HL-60 (cell line): ENCODE measurements at regions not wholly inside any gene's neighbourhood (a gene's known extent, or its start where the extent isn't known, plus 50 kb on each side); places are given as distances from the start of the nearest gene placed in this dataset.

Source experiments
- DNase-seq, 2 experiments: peaks; one replicate each; pipeline ENCODE4 v3.0.0-alpha.2; 2010 to 2020; ENCODE audit warnings: low read depth in 1 of 2, low spot score in 1 of 2
- H3K27ac ChIP-seq: fragments of 250-450 bp; sonication (Bioruptor Pico); replicated peaks from 2 replicates; pipeline ENCODE4 v1.5.1; 2020; ENCODE audit warnings: mild to moderate bottlenecking, moderate library complexity
- H3K27me3 ChIP-seq: fragments of 250-450 bp; sonication (Bioruptor Pico); 2 replicates; pipeline ENCODE4 v1.5.1; 2021; ENCODE audit warnings: mild to moderate bottlenecking, moderate library complexity; ENCODE audit not compliant: insufficient read depth, poor library complexity, severe bottlenecking
- H3K4me3 ChIP-seq: replicated peaks from 2 replicates; pipeline ENCODE4 v1.5.1; 2011; ENCODE audit warnings: mild to moderate bottlenecking, control low read depth, low read length; ENCODE audit not compliant: insufficient read depth
- GABPA ChIP-seq: IDR thresholded peaks from 2 replicates; pipeline ENCODE4 v1.6.1; 2012; ENCODE audit warnings: low read depth
- POLR2AphosphoS5 ChIP-seq: IDR thresholded peaks from 2 replicates; pipeline ENCODE4 v1.6.1; 2012; ENCODE audit warnings: low read depth
- SPI1 ChIP-seq: IDR thresholded peaks from 2 replicates; pipeline ENCODE4 v1.6.1; 2012; ENCODE audit warnings: low read depth, mild to moderate bottlenecking, borderline replicate concordance
- TF ChIP-seq, protein P1 (sequence below): IDR thresholded peaks from one replicate; pipeline ENCODE4 v1.5.1; 2011; ENCODE audit warnings: low read length, control low read depth, inconsistent platforms; ENCODE audit not compliant: insufficient read depth
- TF ChIP-seq, protein P2 (sequence below): IDR thresholded peaks from 2 replicates; pipeline ENCODE4 v1.6.1; 2012; ENCODE audit warnings: low read depth; ENCODE audit not compliant: insufficient replicate concordance

DNA sequence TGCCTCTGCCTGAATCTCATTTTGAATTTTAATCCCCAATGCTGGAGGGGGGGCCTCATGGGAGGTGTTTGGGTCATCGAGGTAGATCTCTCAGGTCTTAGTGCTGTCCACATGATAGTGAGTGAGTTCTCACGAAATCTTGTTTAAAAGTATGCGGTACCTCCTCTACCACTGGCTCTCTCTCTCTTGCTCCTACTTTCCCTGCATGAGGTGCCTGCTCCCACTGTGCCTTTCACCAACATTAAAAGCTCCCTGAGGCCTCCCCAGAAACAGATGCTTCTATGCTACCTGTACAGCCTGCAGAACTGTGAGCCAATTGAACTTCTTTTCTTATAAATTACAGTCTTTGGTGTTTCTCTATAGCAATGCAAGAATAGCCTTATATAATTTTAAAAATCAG lies 560.7 kb upstream of the CPEB2 start:
- Histone ChIP-seq H3K27ac (no peak overlapping the region), H3K27me3 (no peaks in the 10 kb centered on the region), H3K4me3 (no peak overlapping the region)
- no peak for TF ChIP-seq GABPA
- TF ChIP-seq, protein P1, sequence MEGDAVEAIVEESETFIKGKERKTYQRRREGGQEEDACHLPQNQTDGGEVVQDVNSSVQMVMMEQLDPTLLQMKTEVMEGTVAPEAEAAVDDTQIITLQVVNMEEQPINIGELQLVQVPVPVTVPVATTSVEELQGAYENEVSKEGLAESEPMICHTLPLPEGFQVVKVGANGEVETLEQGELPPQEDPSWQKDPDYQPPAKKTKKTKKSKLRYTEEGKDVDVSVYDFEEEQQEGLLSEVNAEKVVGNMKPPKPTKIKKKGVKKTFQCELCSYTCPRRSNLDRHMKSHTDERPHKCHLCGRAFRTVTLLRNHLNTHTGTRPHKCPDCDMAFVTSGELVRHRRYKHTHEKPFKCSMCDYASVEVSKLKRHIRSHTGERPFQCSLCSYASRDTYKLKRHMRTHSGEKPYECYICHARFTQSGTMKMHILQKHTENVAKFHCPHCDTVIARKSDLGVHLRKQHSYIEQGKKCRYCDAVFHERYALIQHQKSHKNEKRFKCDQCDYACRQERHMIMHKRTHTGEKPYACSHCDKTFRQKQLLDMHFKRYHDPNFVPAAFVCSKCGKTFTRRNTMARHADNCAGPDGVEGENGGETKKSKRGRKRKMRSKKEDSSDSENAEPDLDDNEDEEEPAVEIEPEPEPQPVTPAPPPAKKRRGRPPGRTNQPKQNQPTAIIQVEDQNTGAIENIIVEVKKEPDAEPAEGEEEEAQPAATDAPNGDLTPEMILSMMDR, result no peak
- TF ChIP-seq POLR2AphosphoS5, result no peak
- DNase-seq, result no peak

DNA sequence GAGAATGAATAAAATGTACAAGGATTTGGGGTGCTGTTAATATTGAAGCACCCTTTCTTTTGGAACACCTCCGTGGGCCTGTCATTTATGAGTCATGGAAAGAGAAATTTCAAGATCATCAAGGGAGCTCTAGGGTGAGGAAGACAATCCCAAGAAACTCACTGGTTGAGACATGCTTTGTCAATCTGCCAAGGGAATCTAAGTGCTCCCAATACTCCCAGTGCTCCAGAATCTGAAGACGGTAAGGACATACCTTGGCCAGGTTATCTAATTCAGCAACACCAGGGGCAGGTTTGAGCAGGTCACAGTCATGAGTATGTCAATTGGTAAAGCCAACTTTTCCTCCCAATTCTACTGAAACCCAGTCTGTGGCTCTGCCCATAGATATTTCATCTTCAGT lies 556.4 kb upstream of the CPEB2 start:
- no peak overlapping the region for H3K27ac ChIP-seq
- no peak for DNase-seq
- TF ChIP-seq GABPA (no peak), SPI1 (no peak), POLR2AphosphoS5 (no peak)
- TF ChIP-seq, protein P2, sequence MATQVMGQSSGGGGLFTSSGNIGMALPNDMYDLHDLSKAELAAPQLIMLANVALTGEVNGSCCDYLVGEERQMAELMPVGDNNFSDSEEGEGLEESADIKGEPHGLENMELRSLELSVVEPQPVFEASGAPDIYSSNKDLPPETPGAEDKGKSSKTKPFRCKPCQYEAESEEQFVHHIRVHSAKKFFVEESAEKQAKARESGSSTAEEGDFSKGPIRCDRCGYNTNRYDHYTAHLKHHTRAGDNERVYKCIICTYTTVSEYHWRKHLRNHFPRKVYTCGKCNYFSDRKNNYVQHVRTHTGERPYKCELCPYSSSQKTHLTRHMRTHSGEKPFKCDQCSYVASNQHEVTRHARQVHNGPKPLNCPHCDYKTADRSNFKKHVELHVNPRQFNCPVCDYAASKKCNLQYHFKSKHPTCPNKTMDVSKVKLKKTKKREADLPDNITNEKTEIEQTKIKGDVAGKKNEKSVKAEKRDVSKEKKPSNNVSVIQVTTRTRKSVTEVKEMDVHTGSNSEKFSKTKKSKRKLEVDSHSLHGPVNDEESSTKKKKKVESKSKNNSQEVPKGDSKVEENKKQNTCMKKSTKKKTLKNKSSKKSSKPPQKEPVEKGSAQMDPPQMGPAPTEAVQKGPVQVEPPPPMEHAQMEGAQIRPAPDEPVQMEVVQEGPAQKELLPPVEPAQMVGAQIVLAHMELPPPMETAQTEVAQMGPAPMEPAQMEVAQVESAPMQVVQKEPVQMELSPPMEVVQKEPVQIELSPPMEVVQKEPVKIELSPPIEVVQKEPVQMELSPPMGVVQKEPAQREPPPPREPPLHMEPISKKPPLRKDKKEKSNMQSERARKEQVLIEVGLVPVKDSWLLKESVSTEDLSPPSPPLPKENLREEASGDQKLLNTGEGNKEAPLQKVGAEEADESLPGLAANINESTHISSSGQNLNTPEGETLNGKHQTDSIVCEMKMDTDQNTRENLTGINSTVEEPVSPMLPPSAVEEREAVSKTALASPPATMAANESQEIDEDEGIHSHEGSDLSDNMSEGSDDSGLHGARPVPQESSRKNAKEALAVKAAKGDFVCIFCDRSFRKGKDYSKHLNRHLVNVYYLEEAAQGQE, result no peak
- TF ChIP-seq, protein P1, result no peak

DNA sequence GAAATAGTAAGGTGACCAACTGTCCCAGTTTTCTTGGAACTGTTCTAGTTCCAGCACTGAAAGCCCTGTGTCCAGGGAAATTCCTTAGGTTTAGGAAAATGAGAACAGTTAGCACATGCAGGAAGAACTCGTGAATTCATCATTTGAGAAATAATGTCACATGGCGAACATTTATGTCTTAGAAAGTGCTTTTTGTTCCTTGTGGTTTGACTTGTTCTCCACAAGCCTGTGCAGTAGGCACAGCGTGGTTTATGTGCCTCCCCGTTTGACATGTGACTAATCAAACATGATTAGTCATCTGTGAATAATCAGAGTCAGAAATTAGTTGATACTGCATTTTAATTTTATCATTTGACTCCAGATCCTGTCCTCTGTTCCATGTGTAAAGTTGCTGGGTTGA lies 556.0 kb upstream of the CPEB2 start:
- TF ChIP-seq GABPA (no peak), POLR2AphosphoS5 (no peak), SPI1 (no peak)
- TF ChIP-seq, protein P1, result no peak
- TF ChIP-seq, protein P2, result no peak
- Histone ChIP-seq H3K4me3 (no peak overlapping the region), H3K27me3 (no peaks in the 10 kb centered on the region), H3K27ac (no peak overlapping the region)
- no peak for DNase-seq

More for the DNA sequence above, 556.4 kb upstream of the CPEB2 start:
- H3K27me3 ChIP-seq, result no peaks in the 10 kb centered on the region
- no peak overlapping the region for H3K4me3 ChIP-seq

DNA sequence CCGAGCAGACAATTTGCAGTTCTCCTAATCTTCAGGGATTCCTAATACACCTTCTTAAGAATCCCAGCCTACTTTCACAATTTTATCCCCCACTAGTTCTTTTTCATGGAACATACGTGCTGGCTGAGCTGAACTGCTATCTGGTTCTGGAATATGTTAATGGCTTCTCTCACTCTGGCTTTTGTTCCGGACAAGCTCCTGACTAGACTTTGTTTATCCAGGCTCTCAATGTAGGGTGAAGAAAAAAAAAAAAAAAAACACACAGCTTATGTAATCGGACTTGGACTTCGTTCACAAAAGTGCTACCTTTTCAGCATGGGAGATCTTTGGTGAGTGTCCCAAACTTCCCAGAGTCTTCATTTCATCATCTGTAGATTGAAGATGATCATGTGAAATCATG lies 555.4 kb upstream of the CPEB2 start:
- TF ChIP-seq, protein P2, result no peak
- Histone ChIP-seq H3K4me3 (no peak overlapping the region), H3K27me3 (no peaks in the 10 kb centered on the region), H3K27ac (no peak overlapping the region)
- no peak for DNase-seq
